PC-9 (cell line): ENCODE measurements at regions not wholly inside any gene's neighbourhood (a gene's known extent, or its start where the extent isn't known, plus 50 kb on each side); places are given as distances from the start of the nearest gene placed in this dataset.

Experiments
- BruUV-seq: library from RNA; stranded (reverse); fragments of 400-500 nt; replicated peaks from 2 replicates; lab custom pipeline; 2021; lab: Mats Ljungman, UMichigan
- CTCF ChIA-PET: fragments of 300-600 bp; sonication (Branson Sonifier 250); formaldehyde crosslinking; loops from one replicate; lab custom pipeline; 2022; ENCODE audit warnings: antibody characterized with exemption; lab: Charles Lee
- POLR2A ChIA-PET: fragments of 300-600 bp; sonication (Branson Sonifier 250); formaldehyde crosslinking; loops from one replicate; lab custom pipeline; 2022; ENCODE audit warnings: antibody characterized with exemption; ENCODE audit not compliant: unreplicated experiment; lab: Charles Lee
- DNase-seq, 2 experiments: peaks; one replicate each; pipeline versions ENCODE4 v3.0.0 to v3.0.0-alpha.2; 2015 to 2022; ENCODE audit warnings: mixed read lengths in 1 of 2
- H2AFZ ChIP-seq: fragments of 200-600 bp; sonication (generic); 2 replicates; pipeline ENCODE4 v1.8.1; 2017; ENCODE audit warnings: antibody characterized with exemption
- H3F3A ChIP-seq: fragments of 200-600 bp; sonication (generic); 2 replicates; pipeline ENCODE4 v1.8.1; 2017; ENCODE audit warnings: antibody characterized with exemption, mild to moderate bottlenecking, low read depth; ENCODE audit not compliant: insufficient read depth
- H3K27ac ChIP-seq: fragments of 200-600 bp; sonication (generic); 2 replicates; pipeline ENCODE4 v1.6.1; 2016; ENCODE audit warnings: mixed run types
- H3K27me3 ChIP-seq: fragments of 200-600 bp; sonication (generic); 2 replicates; pipeline ENCODE4 v1.6.1; 2016; ENCODE audit warnings: low read depth, mixed run types; ENCODE audit not compliant: insufficient read depth
- H3K36me3 ChIP-seq: fragments of 200-600 bp; sonication (generic); 2 replicates; pipeline ENCODE4 v1.6.1; 2016; ENCODE audit warnings: low read depth, mixed run types
- H3K4me1 ChIP-seq: fragments of 200-600 bp; sonication (generic); replicated peaks from 2 replicates; pipeline ENCODE4 v1.6.1; 2016; ENCODE audit warnings: mixed run types; ENCODE audit not compliant: insufficient read depth
- H3K4me2 ChIP-seq: fragments of 200-600 bp; sonication (generic); 2 replicates; pipeline ENCODE4 v1.6.1; 2017; ENCODE audit warnings: mixed run types
- H3K4me3 ChIP-seq: fragments of 200-600 bp; sonication (generic); 2 replicates; pipeline ENCODE4 v1.6.1; 2016; ENCODE audit warnings: mixed run types
- H3K79me2 ChIP-seq: fragments of 200-600 bp; sonication (generic); 2 replicates; pipeline ENCODE4 v1.6.1; 2017; ENCODE audit warnings: low read depth, mixed run types
- H3K9me2 ChIP-seq: fragments of 200-600 bp; sonication (generic); 2 replicates; pipeline ENCODE4 v1.8.1; 2017; ENCODE audit warnings: mild to moderate bottlenecking; ENCODE audit not compliant: insufficient read depth
- H3K9me3 ChIP-seq: fragments of 200-600 bp; sonication (generic); 2 replicates; pipeline ENCODE4 v1.8.1; 2016; ENCODE audit warnings: low read depth; ENCODE audit not compliant: insufficient read depth
- H4K20me1 ChIP-seq: fragments of 200-600 bp; sonication (generic); 2 replicates; pipeline ENCODE4 v1.8.1; 2017; ENCODE audit not compliant: insufficient read depth
- CTCF ChIP-seq: fragments of 200-600 bp; sonication (generic); conservative IDR thresholded peaks from 2 replicates; pipeline ENCODE4 v1.6.1; 2017; ENCODE audit warnings: mixed run types, antibody characterized with exemption, mild to moderate bottlenecking, moderate library complexity
- EZH2 ChIP-seq: fragments of 200-600 bp; sonication (generic); IDR thresholded peaks from 2 replicates; pipeline ENCODE4 v1.8.0; 2017; ENCODE audit warnings: antibody characterized with exemption, low read depth
- intact Hi-C: fragments of 100-400 bp; cut with micrococcal nuclease; formaldehyde crosslinking; loops from one replicate; pipeline ENCODE4 v1.10.0; 2022; ENCODE audit not compliant: unreplicated experiment

GRCh38 chr5:51033215-51033614 is 350.0 kb upstream of the ISL1 start:
- Histone ChIP-seq H3K79me2 (no peaks in the 10 kb centered on the region), H3K27me3 (no peaks in the 10 kb centered on the region), H3K36me3 (no peaks in the 10 kb centered on the region), H3K4me3 (no peak overlapping the region), H3F3A (no peaks in the 10 kb centered on the region), H4K20me1 (no peaks in the 10 kb centered on the region), H3K9me2 (no peaks in the 10 kb centered on the region), H3K4me2 (no peak overlapping the region), H3K4me1 (no peaks in the 10 kb centered on the region), H2AFZ (no peak overlapping the region; the same call in 1 of the 2 replicates), H3K9me3 (no peaks in the 10 kb centered on the region), H3K27ac (no peak overlapping the region)
- no TSS peak for BruUV-seq
- intact Hi-C loops: no loop called here
- DNase-seq: peak in 1 of 2 experiments; percentile 14
- CTCF ChIA-PET: no interaction called here
- TF ChIP-seq CTCF: no peak
- TF ChIP-seq EZH2: no peak
- POLR2A ChIA-PET: no interaction called here

GRCh38 chr5:51034222-51034901 is 348.9 kb upstream of the ISL1 start:
- no peak overlapping the region for H3K4me2 ChIP-seq
- H4K20me1 ChIP-seq: no peaks in the 10 kb centered on the region
- H2AFZ ChIP-seq: no peak overlapping the region
- H3K27ac ChIP-seq: no peak overlapping the region
- ChIA-PET POLR2A (interaction anchor here (0.6 kb wide), 1 partner anchor 47 kb away, joined by 6 read pairs; no protein-coding TSS in a partner anchor), CTCF (no interaction called here)
- no peak overlapping the region for H3K4me3 ChIP-seq
- H3F3A ChIP-seq: no peaks in the 10 kb centered on the region
- H3K27me3 ChIP-seq: no peaks in the 10 kb centered on the region
- H3K36me3 ChIP-seq: no peaks in the 10 kb centered on the region
- H3K79me2 ChIP-seq: no peaks in the 10 kb centered on the region
- no peaks in the 10 kb centered on the region for H3K9me3 ChIP-seq
- no peaks in the 10 kb centered on the region for H3K4me1 ChIP-seq
- DNase-seq: no peak
- intact Hi-C loops: no loop called here
- H3K9me2 ChIP-seq: no peaks in the 10 kb centered on the region
- no TSS peak for BruUV-seq
- TF ChIP-seq CTCF: no peak
- TF ChIP-seq EZH2: no peak

- DNase-seq: no peak
- intact Hi-C loops: no loop called here
- no peak overlapping the region for H3K4me2 ChIP-seq
- H3K4me3 ChIP-seq: no peak overlapping the region
- no peaks in the 10 kb centered on the region for H3F3A ChIP-seq
- no peak overlapping the region for H3K27ac ChIP-seq
- no TSS peak for BruUV-seq
- H3K4me1 ChIP-seq: no peaks in the 10 kb centered on the region
- POLR2A ChIA-PET: no interaction called here
- H4K20me1 ChIP-seq: no peaks in the 10 kb centered on the region
- H3K79me2 ChIP-seq: no peaks in the 10 kb centered on the region
- CTCF ChIA-PET: no interaction called here
- no peaks in the 10 kb centered on the region for H3K9me2 ChIP-seq
- no peaks in the 10 kb centered on the region for H3K9me3 ChIP-seq
- no peak overlapping the region for H2AFZ ChIP-seq
- no peaks in the 10 kb centered on the region for H3K27me3 ChIP-seq
- TF ChIP-seq EZH2 (no peak), CTCF (no peak)
- no peaks in the 10 kb centered on the region for H3K36me3 ChIP-seq
Measured at GRCh38 chr5:51039424-51040329, 343.6 kb upstream of the ISL1 start.
